Mononuclear cell (primary cell): ENCODE measurements at regions not wholly inside any gene's neighbourhood (a gene's known extent, or its start where the extent isn't known, plus 50 kb on each side); places are given as distances from the start of the nearest gene placed in this dataset.

Experiments used
- H3K27me3 ChIP-seq: 2 replicates; pipeline ENCODE4 v1.6.0; 2011; ENCODE audit warnings: low read length, control low read depth; ENCODE audit not compliant: insufficient read depth
- H3K4me1 ChIP-seq: 2 replicates; pipeline ENCODE4 v1.5.1; 2011; ENCODE audit warnings: mild to moderate bottlenecking, low read length, control low read depth; ENCODE audit not compliant: insufficient read depth
- H3K4me3 ChIP-seq: 2 replicates; pipeline ENCODE4 v1.5.1; 2011; ENCODE audit warnings: mild to moderate bottlenecking, low read length, moderate library complexity
- H3K9me3 ChIP-seq: 2 replicates; pipeline ENCODE4 v1.5.1; 2011; ENCODE audit warnings: low read depth, mild to moderate bottlenecking, control low read depth, low read length

GRCh38 chr21:24042687-24043086 is 1564.6 kb downstream of the MRPL39 start:
- H3K4me1 ChIP-seq, result peaks cover 9% of the 10 kb centered on the region
- H3K9me3 ChIP-seq, result no peaks in the 10 kb centered on the region
- H3K4me3 ChIP-seq, result no peak overlapping the region
- H3K27me3 ChIP-seq, result no peaks in the 10 kb centered on the region

DNA sequence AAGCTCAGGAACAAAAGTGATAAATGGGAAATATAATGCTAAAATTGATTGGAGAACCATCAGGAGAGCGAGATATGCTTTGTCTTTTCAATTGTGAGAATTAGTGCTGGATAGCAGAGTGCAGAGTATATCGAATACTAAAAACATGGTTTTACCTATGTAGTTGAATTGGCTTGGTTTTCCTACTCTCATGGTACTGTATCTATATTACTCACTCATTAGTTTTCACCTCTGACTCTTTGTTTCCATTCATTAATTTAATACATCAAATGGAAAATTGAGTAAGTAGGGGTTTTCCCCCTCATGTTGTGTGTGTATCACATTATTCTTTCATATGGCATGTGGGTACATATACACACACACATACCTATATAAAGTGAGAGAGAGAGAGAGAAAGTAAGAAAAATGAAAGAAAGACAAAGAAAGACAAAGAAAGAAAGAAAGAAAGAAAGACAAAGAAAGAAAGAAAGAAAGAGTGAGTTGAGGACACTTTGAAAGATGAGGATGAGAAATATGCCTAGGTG is 1574.5 kb downstream of the MRPL39 start:
- H3K4me3 ChIP-seq, result no peak overlapping the region
- H3K9me3 ChIP-seq, result peaks cover 8% of the 10 kb centered on the region
- H3K27me3 ChIP-seq, result no peaks in the 10 kb centered on the region
- no peaks in the 10 kb centered on the region for H3K4me1 ChIP-seq

- no peak overlapping the region for H3K4me3 ChIP-seq
- H3K4me1 ChIP-seq, result no peaks in the 10 kb centered on the region
- no peaks in the 10 kb centered on the region for H3K9me3 ChIP-seq
- H3K27me3 ChIP-seq, result no peaks in the 10 kb centered on the region
Observed at GRCh38 chr21:24027396-24027795, 1579.9 kb downstream of the MRPL39 start.

- Histone ChIP-seq H3K9me3 (no peaks in the 10 kb centered on the region), H3K4me1 (no peaks in the 10 kb centered on the region), H3K4me3 (no peak overlapping the region), H3K27me3 (no peaks in the 10 kb centered on the region)
Observed at GRCh38 chr21:24025101-24025500, 1582.2 kb downstream of the MRPL39 start.

DNA sequence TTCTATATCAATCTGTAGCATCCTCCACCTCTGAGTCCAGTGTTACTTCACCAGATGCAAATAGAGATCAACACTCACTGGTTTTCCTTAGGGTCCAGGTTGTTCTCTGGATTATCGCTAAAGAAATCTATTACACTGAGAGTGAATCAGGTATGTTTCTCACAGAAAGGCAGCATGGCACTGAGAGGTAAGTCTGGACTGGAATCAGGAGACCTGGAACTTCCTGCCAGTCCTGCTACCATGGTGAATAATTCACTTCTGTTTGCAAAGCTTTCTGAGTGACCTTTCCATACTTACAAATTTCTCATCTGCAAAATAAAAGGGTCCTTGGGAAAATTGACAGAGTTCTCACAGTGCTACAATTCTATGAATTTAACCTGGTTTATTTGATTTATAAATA is 1583.3 kb downstream of the MRPL39 start:
- no peaks in the 10 kb centered on the region for H3K9me3 ChIP-seq
- no peak overlapping the region for H3K4me3 ChIP-seq
- H3K27me3 ChIP-seq, result no peaks in the 10 kb centered on the region
- H3K4me1 ChIP-seq, result no peaks in the 10 kb centered on the region

- Histone ChIP-seq H3K27me3 (no peaks in the 10 kb centered on the region), H3K4me1 (no peaks in the 10 kb centered on the region), H3K9me3 (no peaks in the 10 kb centered on the region), H3K4me3 (no peak overlapping the region)
Observed at GRCh38 chr21:24023402-24023801, 1583.9 kb downstream of the MRPL39 start.

DNA sequence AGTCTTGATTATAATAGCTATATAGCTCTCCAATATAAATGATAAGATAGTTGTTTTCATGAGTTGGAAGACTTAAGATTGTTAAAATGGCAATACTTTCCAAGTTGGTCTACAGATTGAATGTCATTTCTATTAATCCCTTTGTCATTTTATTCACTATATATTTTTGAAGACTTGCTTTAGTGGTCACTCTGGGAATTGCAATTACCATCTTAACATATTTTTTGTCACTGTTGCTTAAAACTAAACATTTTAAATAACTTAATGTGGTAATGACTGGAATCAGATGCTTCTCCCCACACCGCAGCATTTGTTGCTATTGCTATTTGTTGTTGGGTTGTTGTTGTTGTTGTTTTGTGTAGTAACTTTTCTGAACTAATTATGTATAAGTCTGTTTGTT is 1592.9 kb downstream of the MRPL39 start:
- Histone ChIP-seq H3K4me1 (no peaks in the 10 kb centered on the region), H3K9me3 (no peaks in the 10 kb centered on the region), H3K4me3 (no peak overlapping the region), H3K27me3 (no peaks in the 10 kb centered on the region)

GRCh38 chr21:24011087-24011486 is 1596.2 kb downstream of the MRPL39 start:
- Histone ChIP-seq H3K4me3 (no peak overlapping the region), H3K4me1 (no peaks in the 10 kb centered on the region), H3K27me3 (no peaks in the 10 kb centered on the region), H3K9me3 (no peaks in the 10 kb centered on the region)

GRCh38 chr21:24007592-24007991 is 1599.7 kb downstream of the MRPL39 start:
- H3K4me3 ChIP-seq, result no peak overlapping the region
- H3K27me3 ChIP-seq, result no peaks in the 10 kb centered on the region
- H3K9me3 ChIP-seq, result no peaks in the 10 kb centered on the region
- no peaks in the 10 kb centered on the region for H3K4me1 ChIP-seq

DNA sequence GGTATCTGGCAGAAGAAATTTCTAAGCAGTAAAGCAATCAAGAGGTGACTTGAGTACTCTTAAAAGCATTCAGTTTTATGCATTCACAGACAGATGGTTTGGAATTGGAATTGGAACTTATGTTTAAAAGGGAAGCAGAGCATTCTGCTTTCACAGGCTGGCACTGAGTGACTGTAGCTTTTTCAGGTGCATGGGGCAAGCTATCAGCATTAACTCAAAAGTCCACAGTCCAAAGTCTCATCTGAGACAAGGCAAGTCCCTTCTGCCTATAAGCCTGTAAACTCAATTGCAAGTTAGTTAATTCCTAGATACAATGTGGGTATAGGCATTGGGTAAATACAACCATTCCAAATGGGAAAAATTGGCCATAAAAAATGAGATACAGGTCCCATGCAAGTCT is 1620.3 kb downstream of the MRPL39 start:
- Histone ChIP-seq H3K27me3 (peaks cover 6% of the 10 kb centered on the region), H3K4me1 (no peaks in the 10 kb centered on the region), H3K4me3 (no peak overlapping the region), H3K9me3 (no peaks in the 10 kb centered on the region)

DNA sequence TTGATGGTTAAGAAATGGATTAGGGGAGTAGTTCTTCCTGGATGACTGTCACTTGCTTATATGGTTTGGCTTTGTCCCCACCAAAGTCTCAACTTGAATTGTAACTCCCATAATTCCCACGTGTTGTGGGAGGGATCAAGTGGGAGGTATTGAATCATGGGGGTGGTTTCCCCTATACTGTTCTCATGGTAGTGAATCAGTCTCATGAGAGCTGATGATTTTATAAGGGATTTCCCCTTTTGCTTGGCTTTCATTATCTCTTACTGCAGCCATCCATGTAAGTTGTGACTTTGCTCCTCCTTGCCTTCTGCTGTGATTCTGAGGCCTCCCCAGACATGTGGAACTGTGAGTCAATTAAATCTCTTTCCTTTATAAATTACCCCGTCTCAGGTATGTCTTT is 1621.1 kb downstream of the MRPL39 start:
- Histone ChIP-seq H3K27me3 (peaks cover 9% of the 10 kb centered on the region), H3K9me3 (no peaks in the 10 kb centered on the region), H3K4me1 (peaks cover 3% of the 10 kb centered on the region), H3K4me3 (no peak overlapping the region)

GRCh38 chr21:23982546-23982945 is 1624.7 kb downstream of the MRPL39 start:
- Histone ChIP-seq H3K27me3 (peaks cover 9% of the 10 kb centered on the region), H3K9me3 (no peaks in the 10 kb centered on the region), H3K4me3 (no peak overlapping the region), H3K4me1 (peaks cover 26% of the 10 kb centered on the region)

DNA sequence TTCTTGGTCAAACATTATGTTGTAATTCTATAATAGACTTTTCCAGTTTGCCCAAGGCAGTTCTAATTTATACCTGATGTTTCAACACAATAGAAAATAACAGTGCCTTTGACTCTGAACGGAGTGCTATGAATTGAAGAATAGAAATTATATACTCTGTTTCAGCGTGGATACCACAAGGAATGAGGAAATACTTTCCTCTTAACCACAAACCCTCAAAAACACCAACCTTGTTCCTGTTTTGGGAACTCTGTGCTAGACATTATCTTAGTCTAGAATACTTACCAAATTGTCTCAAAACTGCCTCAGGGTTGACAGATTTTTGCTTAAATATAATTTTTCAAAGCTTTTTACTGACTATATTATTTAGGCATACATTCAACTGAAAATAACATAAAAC is 1629.3 kb downstream of the MRPL39 start:
- Histone ChIP-seq H3K4me1 (peaks cover 26% of the 10 kb centered on the region), H3K9me3 (no peaks in the 10 kb centered on the region), H3K27me3 (peaks cover 20% of the 10 kb centered on the region), H3K4me3 (no peak overlapping the region)

GRCh38 chr21:23968722-23969647 is 1638.3 kb downstream of the MRPL39 start:
- no peak overlapping the region for H3K4me3 ChIP-seq
- H3K9me3 ChIP-seq, result no peaks in the 10 kb centered on the region
- peaks cover 17% of the 10 kb centered on the region for H3K4me1 ChIP-seq
- H3K27me3 ChIP-seq, result peaks cover 7% of the 10 kb centered on the region

GRCh38 chr21:23968008-23968407 is 1639.3 kb downstream of the MRPL39 start:
- Histone ChIP-seq H3K4me3 (no peak overlapping the region), H3K4me1 (peaks cover 17% of the 10 kb centered on the region), H3K27me3 (peaks cover 6% of the 10 kb centered on the region), H3K9me3 (no peaks in the 10 kb centered on the region)

DNA sequence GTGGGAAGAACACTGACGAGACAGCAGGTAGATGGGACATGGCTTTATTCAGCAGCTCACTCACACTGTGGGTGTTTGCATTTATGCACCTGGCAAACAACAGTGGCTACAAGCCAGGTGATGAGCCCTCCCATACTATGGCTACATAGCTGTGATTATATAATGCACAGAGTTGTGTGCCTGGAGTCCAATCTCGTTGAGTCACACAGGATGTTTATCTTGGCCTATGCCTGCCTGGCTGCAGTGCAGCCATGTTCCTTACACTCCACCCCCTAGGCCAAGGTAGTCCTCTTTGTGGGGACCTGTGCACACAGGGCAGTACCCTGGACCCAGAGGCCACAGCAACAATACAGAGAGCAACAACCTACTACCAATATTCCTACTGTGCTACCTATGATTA is 1643.8 kb downstream of the MRPL39 start:
- Histone ChIP-seq H3K9me3 (no peaks in the 10 kb centered on the region), H3K27me3 (no peaks in the 10 kb centered on the region), H3K4me3 (no peak overlapping the region), H3K4me1 (peaks cover 6% of the 10 kb centered on the region)
